Heart right ventricle (tissue), 16 donors: ENCODE measurements at regions not wholly inside any gene's neighbourhood (a gene's known extent, or its start where the extent isn't known, plus 50 kb on each side); places are given as distances from the start of the nearest gene placed in this dataset.

Experiments used
- ATAC-seq, 8 donors: fragments of 200-7000 bp; cut with Tn5 transposase; one replicate each; pipeline ENCODE4 v1.9.1; 2020; ENCODE audit warnings: mild to moderate bottlenecking in 8 of 8, moderate library complexity in 8 of 8, moderate number of reproducible peaks in 1 of 8
- DNase-seq, 2 donors: peaks; one replicate each; pipeline ENCODE4 v3.0.0-alpha.2; 2020
- H3K27ac ChIP-seq, 10 donors: fragments of 200-600 bp; sonication (generic) in 2 of 10; one replicate each; pipeline versions ENCODE4 v1.5.0 to v1.8.0; 2020 to 2022; ENCODE audit warnings: mild to moderate bottlenecking in 3 of 10
- H3K27me3 ChIP-seq, 7 donors: fragments of 200-600 bp; one replicate each; pipeline ENCODE4 v1.8.0; 2021 to 2022; ENCODE audit warnings: mild to moderate bottlenecking in 2 of 7
- H3K36me3 ChIP-seq, 9 donors: fragments of 200-600 bp; sonication (generic) in 1 of 9; one replicate each; pipeline versions ENCODE4 v1.5.0 to v1.8.0; 2020 to 2022; ENCODE audit warnings: mild to moderate bottlenecking in 2 of 9
- H3K4me1 ChIP-seq, 9 donors: fragments of 200-600 bp; sonication (generic) in 1 of 9; one replicate each; pipeline versions ENCODE4 v1.5.0 to v1.8.0; 2020 to 2022; ENCODE audit warnings: mild to moderate bottlenecking in 4 of 9
- H3K4me3 ChIP-seq, 10 donors: fragments of 200-600 bp; sonication (generic) in 2 of 10; one replicate each; pipeline versions ENCODE4 v1.5.0 to v1.8.0; 2020 to 2022; ENCODE audit warnings: mild to moderate bottlenecking in 7 of 10, moderate library complexity in 2 of 10
- H3K9me3 ChIP-seq, 11 donors: fragments of 200-600 bp in 10 of 11; sonication (generic) in 2 of 11; one replicate each; pipeline versions ENCODE4 v1.5.0 to v1.8.0; 2013 to 2022; ENCODE audit warnings: mild to moderate bottlenecking in 2 of 11, control low read depth in 1 of 11, moderate library complexity in 1 of 11
- CTCF ChIP-seq, 9 donors: fragments of 200-600 bp; sonication (generic) in 2 of 9; IDR thresholded peaks; one replicate each; pipeline versions ENCODE4 v1.5.0 to v1.8.0; 2021 to 2022; ENCODE audit warnings: antibody characterized with exemption in 9 of 9, mild to moderate bottlenecking in 5 of 9, moderate library complexity in 1 of 9
- WGBS, 2 donors: extraction: QIAGEN DNeasy Blood & Tissue Kit; methylation state at CpG; one replicate each; pipeline ENCODE4 v1.1.7; 2013; ENCODE audit warnings: inconsistent platforms in 1 of 2; 5-methylcytosine and 5-hydroxymethylcytosine counted together
- intact Hi-C, 10 donors: fragments of 100-400 bp; cut with DNase I; formaldehyde crosslinking; loops; one replicate each; pipeline versions ENCODE4 v1.11.1 to v1.14.2; 2022
- donor health status: Arrhythmogenic right ventricular cardiomyopathy.
- donor health status: ischemic (EF 13 %, LVEDD 7.1; RV severe dilation, severe dysfunction).
- donor health status: healthy with polysubstance abuse.
- donor health status: DM: no; HTN: yes; CAD: no.
- donor health status: DM: no; HTN: no; CAD: no.
- donor health status: ischemic (EF 25% LVEDD 6.9; RV normal size, moderate dysfunction).
- donor health status: ischemic (EF 25% LVEDD 5.7; RV mildly dilated, moderate dysfunction).
- donor health status: healthy.
- donor health status: DM: yes; HTN: yes; CAD: no.
- donor health status: Ischemic cardiomyopathy.
- donor health status: ischemic (EF 35%, LVEDD 5.7; RV mildly dilated, moderate dysfunction).
- donor health status: nonischemic (EF 11% LVEDD 7.7; RV severe dilation, severe dysfunction).
- donor health status: DM: yes; HTN: yes; CAD: no.
- donor health status: PGD.
- donor health status: ischemic (EF 29% LVEDD 5.4; RV normal size, mild dysfunction).
- donor health status: nonischemic (EF 23%, LVEDD 6.1; RV moderate dilation, normal function).

GRCh38 chr16:9372934-9373890 is 281.8 kb downstream of the HAPSTR1 start:
- intact Hi-C loops: loop anchor here in 3 of 10 donors (2.0 to 10.0 kb wide), 3 partner anchors 50 to 422 kb away; no protein-coding TSS in a partner anchor
- ATAC-seq (peak in 3 of 8 donors; percentile 19 to 61 (median 52)), DNase-seq (no peak)
- 51 to 55% methylated on average over 13 of the region's 13 CpGs for WGBS, 2 donors
- no peak overlapping the region for H3K4me3 ChIP-seq
- no peaks in the 10 kb centered on the region for H3K27me3 ChIP-seq
- no peaks in the 10 kb centered on the region for H3K36me3 ChIP-seq
- peak overlapping the region in 2 of 10 donors; percentile 26 to 31 for H3K27ac ChIP-seq
- peak in 2 of 9 donors; percentile 28 to 43 for TF ChIP-seq CTCF (IDR thresholded peaks at IDR 0.05)
- H3K9me3 ChIP-seq: peaks cover 0 to 8% (median 0%) of the 10 kb centered on the region in 11 donors
- peaks cover 0 to 26% (median 12%) of the 10 kb centered on the region in 9 donors for H3K4me1 ChIP-seq

- Histone ChIP-seq H3K27me3 (no peaks in the 10 kb centered on the region), H3K9me3 (peaks cover 0 to 8% (median 0%) of the 10 kb centered on the region in 11 donors), H3K27ac (no peak overlapping the region), H3K36me3 (no peaks in the 10 kb centered on the region), H3K4me1 (peaks cover 0 to 35% (median 19%) of the 10 kb centered on the region in 9 donors), H3K4me3 (no peak overlapping the region)
- ATAC-seq (no peak), DNase-seq (no peak)
- WGBS, 2 donors: 24% methylated on average over 7 of the region's 7 CpGs
- intact Hi-C loops: loop anchor here in 2 of 10 donors (5.0 to 10.0 kb wide), 2 partner anchors 62 to 421 kb away; no protein-coding TSS in a partner anchor
- no peak for TF ChIP-seq CTCF (IDR thresholded peaks at IDR 0.05)
Observed at GRCh38 chr16:9374061-9374460, 282.6 kb downstream of the HAPSTR1 start.

GRCh38 chr16:9378876-9379275 is 287.4 kb downstream of the HAPSTR1 start:
- no peak for DNase-seq
- Histone ChIP-seq H3K4me1 (peaks cover 0 to 24% (median 11%) of the 10 kb centered on the region in 9 donors), H3K27me3 (no peaks in the 10 kb centered on the region), H3K27ac (peak overlapping the region in 3 of 10 donors; percentile 24 to 71 (median 58)), H3K4me3 (no peak overlapping the region), H3K36me3 (no peaks in the 10 kb centered on the region), H3K9me3 (peaks cover 0 to 3% (median 0%) of the 10 kb centered on the region in 11 donors)
- intact Hi-C loops: loop anchor here in 1 of 10 donors (10.0 kb wide), 1 partner anchor 416 kb away; no protein-coding TSS in a partner anchor
- no peak for TF ChIP-seq CTCF (IDR thresholded peaks at IDR 0.05)
- peak in 6 of 8 donors; percentile 39 to 86 (median 69) for ATAC-seq
- WGBS, 2 donors: 41 to 53% methylated on average over 5 of the region's 5 CpGs

- Histone ChIP-seq H3K36me3 (no peaks in the 10 kb centered on the region), H3K27me3 (no peaks in the 10 kb centered on the region), H3K4me1 (peaks cover 0 to 15% (median 6%) of the 10 kb centered on the region in 9 donors), H3K27ac (no peak overlapping the region), H3K9me3 (peaks cover 0 to 4% (median 0%) of the 10 kb centered on the region in 11 donors), H3K4me3 (no peak overlapping the region)
- ATAC-seq: no peak
- intact Hi-C loops: no loop called here
- DNase-seq: no peak
- 89 to 90% methylated on average over 3 of the region's 3 CpGs for WGBS, 2 donors
- TF ChIP-seq CTCF (IDR thresholded peaks at IDR 0.05): no peak
Observed at GRCh38 chr16:9380221-9380620, 288.8 kb downstream of the HAPSTR1 start.
